ENCODE measurements at regions not wholly inside any gene's neighbourhood (a gene's known extent, or its start where the extent isn't known, plus 50 kb on each side); places are given as distances from the start of the nearest gene placed in this dataset.

DNA sequence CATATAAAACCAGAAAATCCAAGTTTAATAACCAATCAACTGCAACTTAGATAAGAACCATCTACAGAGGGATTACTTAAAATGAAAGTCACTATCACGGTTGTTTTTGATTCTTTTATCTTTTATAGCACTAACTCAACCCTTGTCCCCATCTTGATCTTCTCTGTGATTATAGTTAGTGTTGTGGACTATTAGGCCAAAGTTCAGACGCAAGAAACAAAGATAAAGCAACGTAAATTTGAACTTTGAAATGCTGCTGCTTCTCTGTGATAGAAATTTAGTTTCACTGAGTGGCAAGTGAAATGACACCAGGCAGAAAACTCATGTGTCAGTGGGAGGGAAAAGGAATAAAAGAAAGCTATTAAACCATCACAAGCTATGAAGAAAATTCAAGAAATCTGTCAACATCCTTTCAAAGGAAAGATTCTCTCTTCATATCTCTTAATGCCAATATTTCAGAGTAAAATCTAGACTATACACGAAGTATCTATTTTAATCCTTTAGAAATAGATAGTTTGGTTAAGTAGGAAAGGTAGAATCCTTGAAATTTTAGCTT is 71.8 kb upstream of the MALRD1 start:
- TF ChIP-seq CTCF (conservative IDR thresholded peaks at IDR 0.05) (no peak), ZFX (IDR thresholded peaks at IDR 0.05) (no peak)
